Progenitor cell of endocrine pancreas (in vitro differentiated cells): ENCODE measurements at regions not wholly inside any gene's neighbourhood (a gene's known extent, or its start where the extent isn't known, plus 50 kb on each side); places are given as distances from the start of the nearest gene placed in this dataset.

Source experiments
- DNase-seq: peaks from one replicate; pipeline ENCODE4 v3.0.0; 2021; ENCODE audit warnings: low spot score; ENCODE audit not compliant: unreplicated experiment
- H3K27ac Mint-ChIP-seq: 2 replicates; pipeline ENCODE4 v1.8.0; 2021; ENCODE audit warnings: mild to moderate bottlenecking, moderate library complexity, mixed read lengths
- H3K27me3 Mint-ChIP-seq: 2 replicates; pipeline ENCODE4 v1.8.0; 2021; ENCODE audit warnings: mixed read lengths
- H3K36me3 Mint-ChIP-seq: 2 replicates; pipeline ENCODE4 v1.8.0; 2022; ENCODE audit warnings: mixed read lengths; ENCODE audit not compliant: insufficient read depth
- H3K4me1 Mint-ChIP-seq: 2 replicates; pipeline ENCODE4 v1.8.0; 2021; ENCODE audit warnings: low read depth, mixed read lengths
- H3K4me3 Mint-ChIP-seq: 2 replicates; pipeline ENCODE4 v1.8.0; 2021; ENCODE audit warnings: low read depth, mild to moderate bottlenecking, moderate library complexity, mixed read lengths
- H3K9me3 Mint-ChIP-seq: 2 replicates; pipeline ENCODE4 v1.8.0; 2021; ENCODE audit warnings: low read depth, mixed read lengths
- TF ChIP-seq, protein P1 (sequence below): fragments of 200-600 bp; sonication (generic); IDR thresholded peaks from one replicate; pipeline ENCODE4 v1.5.0; 2021; ENCODE audit warnings: antibody characterized with exemption, mild to moderate bottlenecking; ENCODE audit not compliant: unreplicated experiment

DNA sequence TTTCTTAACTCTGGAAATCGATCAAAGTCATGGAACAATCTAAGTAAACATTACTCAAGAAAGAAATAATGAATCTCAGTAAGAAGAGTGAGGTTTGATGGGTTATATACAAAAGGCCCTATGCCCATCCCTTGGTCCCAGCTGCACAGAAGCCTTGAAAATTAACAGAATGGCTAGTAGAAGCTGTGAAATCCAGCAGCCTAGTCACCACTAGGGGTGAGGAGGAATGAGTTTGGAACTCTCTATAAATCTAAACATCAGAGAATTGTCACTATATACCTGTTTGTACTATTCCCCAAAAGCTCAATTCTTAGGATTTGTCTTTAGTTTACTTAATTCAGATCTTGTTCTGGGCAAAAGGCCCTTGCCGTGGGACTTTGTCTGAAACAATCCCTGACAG lies 313.9 kb upstream of the GRID2 start:
- DNase-seq: no peak
- H3K27me3 Mint-ChIP-seq: no peaks in the 10 kb centered on the region
- peak overlapping the region; percentile 56 for H3K27ac Mint-ChIP-seq
- no peaks in the 10 kb centered on the region for H3K36me3 Mint-ChIP-seq
- no peak overlapping the region for H3K4me3 Mint-ChIP-seq
- H3K4me1 Mint-ChIP-seq: peaks cover 3% of the 10 kb centered on the region
- H3K9me3 Mint-ChIP-seq: no peaks in the 10 kb centered on the region
- TF ChIP-seq, protein P1, sequence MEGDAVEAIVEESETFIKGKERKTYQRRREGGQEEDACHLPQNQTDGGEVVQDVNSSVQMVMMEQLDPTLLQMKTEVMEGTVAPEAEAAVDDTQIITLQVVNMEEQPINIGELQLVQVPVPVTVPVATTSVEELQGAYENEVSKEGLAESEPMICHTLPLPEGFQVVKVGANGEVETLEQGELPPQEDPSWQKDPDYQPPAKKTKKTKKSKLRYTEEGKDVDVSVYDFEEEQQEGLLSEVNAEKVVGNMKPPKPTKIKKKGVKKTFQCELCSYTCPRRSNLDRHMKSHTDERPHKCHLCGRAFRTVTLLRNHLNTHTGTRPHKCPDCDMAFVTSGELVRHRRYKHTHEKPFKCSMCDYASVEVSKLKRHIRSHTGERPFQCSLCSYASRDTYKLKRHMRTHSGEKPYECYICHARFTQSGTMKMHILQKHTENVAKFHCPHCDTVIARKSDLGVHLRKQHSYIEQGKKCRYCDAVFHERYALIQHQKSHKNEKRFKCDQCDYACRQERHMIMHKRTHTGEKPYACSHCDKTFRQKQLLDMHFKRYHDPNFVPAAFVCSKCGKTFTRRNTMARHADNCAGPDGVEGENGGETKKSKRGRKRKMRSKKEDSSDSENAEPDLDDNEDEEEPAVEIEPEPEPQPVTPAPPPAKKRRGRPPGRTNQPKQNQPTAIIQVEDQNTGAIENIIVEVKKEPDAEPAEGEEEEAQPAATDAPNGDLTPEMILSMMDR: peak; percentile 32

DNA sequence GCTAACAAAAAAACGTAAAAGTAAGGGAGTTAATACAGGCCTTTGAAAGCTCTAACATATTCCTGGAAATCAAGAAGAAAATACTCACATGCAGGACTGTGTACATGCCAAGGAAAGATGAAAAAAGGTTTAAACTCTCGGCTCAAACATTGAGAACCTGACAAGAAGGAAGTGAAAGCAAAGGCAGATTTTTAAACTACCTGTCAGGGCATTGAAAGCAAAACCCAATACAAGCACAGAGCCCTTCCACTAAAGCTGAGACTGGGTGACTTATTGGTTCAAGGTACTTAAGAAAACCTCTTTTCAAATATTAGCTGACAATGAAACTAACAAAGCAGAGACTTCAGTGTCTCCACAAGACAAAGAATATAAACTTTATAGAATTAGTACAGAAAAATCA lies 313.0 kb upstream of the GRID2 start:
- Mint-ChIP-seq H3K4me3 (no peak overlapping the region), H3K27me3 (no peaks in the 10 kb centered on the region), H3K27ac (no peak overlapping the region), H3K36me3 (no peaks in the 10 kb centered on the region), H3K4me1 (peaks cover 3% of the 10 kb centered on the region), H3K9me3 (no peaks in the 10 kb centered on the region)
- no peak for DNase-seq
- TF ChIP-seq, protein P1: no peak

DNA sequence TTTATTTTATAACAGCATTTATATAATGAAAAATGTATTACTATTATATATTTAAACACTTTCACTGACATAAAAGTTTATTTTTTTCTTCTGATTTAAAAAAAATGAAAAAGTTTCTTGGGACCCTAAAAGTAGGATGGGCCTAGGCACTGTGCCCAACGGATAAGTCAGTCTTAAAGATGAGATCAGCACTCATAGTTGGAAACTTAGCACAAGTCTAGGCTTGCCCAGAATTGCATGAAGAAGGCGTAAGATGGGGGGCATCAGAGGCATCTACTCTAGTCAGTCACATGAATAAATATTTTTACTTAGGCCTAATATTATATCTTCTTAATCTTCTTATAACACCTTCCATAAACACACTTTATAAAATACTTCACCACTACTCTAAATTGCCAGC lies 306.7 kb upstream of the GRID2 start:
- peaks cover 3% of the 10 kb centered on the region for H3K9me3 Mint-ChIP-seq
- no peak overlapping the region for H3K27ac Mint-ChIP-seq
- DNase-seq: no peak
- H3K36me3 Mint-ChIP-seq: no peaks in the 10 kb centered on the region
- TF ChIP-seq, protein P1: no peak
- H3K4me1 Mint-ChIP-seq: no peaks in the 10 kb centered on the region
- H3K27me3 Mint-ChIP-seq: no peaks in the 10 kb centered on the region
- H3K4me3 Mint-ChIP-seq: no peak overlapping the region

DNA sequence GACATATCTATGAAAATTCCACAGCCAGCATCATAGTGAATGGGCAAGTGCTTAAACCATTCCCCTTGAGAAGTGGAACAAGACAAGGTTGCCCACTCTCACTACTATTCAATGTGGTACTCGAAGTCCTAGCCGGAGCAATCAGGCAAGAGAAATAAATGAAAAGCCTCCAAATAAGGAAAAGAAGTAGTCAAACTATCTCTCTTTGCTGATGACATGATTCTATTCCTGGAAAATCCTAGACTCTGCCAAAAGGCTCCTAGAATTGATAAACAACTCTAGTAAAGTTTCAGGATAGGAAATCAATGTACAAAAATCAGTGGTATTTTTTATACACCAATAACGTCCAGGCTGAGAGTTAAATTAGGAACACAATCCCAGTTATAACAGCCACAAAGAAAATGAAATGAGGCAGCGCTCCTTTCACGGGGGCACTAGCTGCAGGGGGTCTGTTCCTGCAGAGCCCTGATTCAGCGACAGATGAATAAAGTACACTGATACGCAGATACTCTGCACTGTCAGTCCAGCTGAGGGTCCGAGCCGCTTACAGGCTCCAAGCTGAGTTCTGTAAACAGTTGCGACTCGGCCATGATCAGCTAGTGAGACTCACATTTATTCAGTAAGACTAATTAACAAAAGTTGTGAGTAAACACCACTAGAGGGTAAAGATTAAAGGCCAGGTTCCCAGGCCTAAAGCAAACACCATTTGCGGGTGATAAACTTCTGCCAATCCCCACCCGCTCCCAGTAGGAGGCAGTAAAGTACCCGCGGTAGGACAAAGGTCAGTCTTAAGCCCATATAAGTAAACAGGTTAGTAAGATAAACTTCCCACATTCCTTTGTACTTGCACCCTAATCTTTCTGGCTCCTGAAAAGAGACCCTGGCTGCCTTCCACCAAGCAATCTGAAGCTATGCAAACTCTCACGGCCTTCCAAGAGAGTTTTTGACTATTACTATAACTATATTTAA lies 290.6 kb upstream of the GRID2 start:
- Mint-ChIP-seq H3K27ac (peak overlapping the region; percentile 21), H3K36me3 (peaks cover 4% of the 10 kb centered on the region), H3K27me3 (no peaks in the 10 kb centered on the region), H3K4me3 (peak overlapping the region; percentile 9), H3K9me3 (peaks cover 13% of the 10 kb centered on the region), H3K4me1 (peaks cover 18% of the 10 kb centered on the region)
- TF ChIP-seq, protein P1: peak; percentile 67
- DNase-seq: peak; percentile 20

GRCh38 chr4:92014067-92014466 lies 289.7 kb upstream of the GRID2 start:
- peaks cover 13% of the 10 kb centered on the region for H3K9me3 Mint-ChIP-seq
- peaks cover 4% of the 10 kb centered on the region for H3K36me3 Mint-ChIP-seq
- H3K4me1 Mint-ChIP-seq: peaks cover 18% of the 10 kb centered on the region
- no peak overlapping the region for H3K27ac Mint-ChIP-seq
- no peak overlapping the region for H3K4me3 Mint-ChIP-seq
- TF ChIP-seq, protein P1: no peak
- DNase-seq: no peak
- H3K27me3 Mint-ChIP-seq: no peaks in the 10 kb centered on the region
